HUES64 (cell line): ENCODE measurements at regions not wholly inside any gene's neighbourhood (a gene's known extent, or its start where the extent isn't known, plus 50 kb on each side); places are given as distances from the start of the nearest gene placed in this dataset.
"Not testable (repeated sequence)": the region's sequence is repeated elsewhere in the genome, so short reads cannot be mapped to it uniquely, and the experiment has no call there.

Experiments
- H3K27ac ChIP-seq: 2 replicates; pipeline ENCODE4 v1.7.0; 2013; ENCODE audit warnings: low read depth, low read length, inconsistent platforms
- H3K27me3 ChIP-seq: 2 replicates; pipeline ENCODE4 v1.6.1; 2013; ENCODE audit warnings: mild to moderate bottlenecking, low read length; ENCODE audit not compliant: insufficient read depth
- H3K36me3 ChIP-seq: 2 replicates; pipeline ENCODE4 v1.6.1; 2013; ENCODE audit warnings: mild to moderate bottlenecking, low read length; ENCODE audit not compliant: insufficient read depth
- H3K4me1 ChIP-seq: 2 replicates; pipeline ENCODE4 v1.6.1; 2013; ENCODE audit warnings: mild to moderate bottlenecking, low read length, moderate library complexity; ENCODE audit not compliant: insufficient read depth
- H3K4me3 ChIP-seq: 2 replicates; pipeline ENCODE4 v1.5.1; 2013; ENCODE audit warnings: mild to moderate bottlenecking, low read length, moderate library complexity
- H3K9ac ChIP-seq: 2 replicates; pipeline ENCODE4 v1.6.1; 2013; ENCODE audit warnings: mild to moderate bottlenecking, low read depth, low read length
- H3K9me3 ChIP-seq: 2 replicates; pipeline ENCODE4 v1.6.1; 2013; ENCODE audit warnings: low read depth, low read length; ENCODE audit not compliant: insufficient read depth
- WGBS: fragments of 150-250, 120-280 bp; methylation state at CpG from one replicate; pipeline ENCODE4 v1.1.7; 2013; ENCODE audit warnings: missing lambda C conversion rate; 5-methylcytosine and 5-hydroxymethylcytosine counted together

- WGBS = no CpG with 5 or more reads among the region's 5 CpGs
- H3K9ac ChIP-seq, H3K4me3 ChIP-seq, H3K27me3 ChIP-seq, H3K36me3 ChIP-seq, H3K4me1 ChIP-seq, H3K27ac ChIP-seq, H3K9me3 ChIP-seq: not testable (repeated sequence)
These were observed 172.0 kb downstream of the ZNF92 start for GRCh38 chr7:65545465-65546161.

DNA sequence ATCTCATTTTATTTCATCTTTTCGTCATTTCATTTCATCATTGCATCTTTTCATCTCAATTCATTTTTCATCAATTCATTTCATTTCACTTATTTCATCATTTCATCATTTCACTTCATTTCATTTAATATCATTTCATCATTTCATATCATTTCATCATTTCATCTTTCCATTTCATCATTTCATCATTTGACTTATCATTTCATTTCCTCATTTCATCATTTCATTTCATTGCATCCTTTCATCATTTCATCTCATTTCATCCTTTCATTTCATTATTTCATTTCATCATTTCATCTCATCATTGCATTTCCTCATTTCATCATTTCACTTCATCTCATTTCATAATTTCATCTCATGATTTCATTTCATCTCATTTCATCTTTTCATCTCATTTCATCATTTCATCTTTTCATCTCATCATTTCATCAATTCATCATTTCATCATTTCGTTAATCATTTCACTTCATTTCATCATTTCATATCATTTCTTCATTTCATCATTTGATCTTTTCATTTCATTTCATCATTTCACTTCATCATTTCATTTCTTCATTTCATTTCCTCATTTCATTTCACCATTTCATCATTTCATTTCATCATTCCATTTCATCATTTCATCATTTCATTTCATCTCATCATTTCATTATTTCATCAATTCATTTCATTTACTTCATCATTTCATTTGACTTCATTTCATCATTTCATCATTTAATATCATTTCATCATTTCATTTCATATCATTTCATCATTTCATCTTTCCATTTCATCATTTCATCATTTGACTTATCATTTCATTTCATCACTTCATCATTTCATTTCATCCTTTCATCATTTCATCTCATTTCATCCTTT, 176.2 kb downstream of the ZNF92 start:
- H3K4me1 ChIP-seq, H3K4me3 ChIP-seq, H3K27me3 ChIP-seq, H3K9ac ChIP-seq, H3K36me3 ChIP-seq, H3K9me3 ChIP-seq, H3K27ac ChIP-seq: not testable (repeated sequence)
- WGBS = no CpG with 5 or more reads among the region's 2 CpGs

GRCh38 chr7:65550444-65550809, 176.8 kb downstream of the ZNF92 start:
- not testable (repeated sequence) for H3K27ac ChIP-seq, H3K27me3 ChIP-seq, H3K4me1 ChIP-seq, H3K9me3 ChIP-seq, H3K9ac ChIP-seq, H3K36me3 ChIP-seq, H3K4me3 ChIP-seq

- H3K9ac ChIP-seq, H3K9me3 ChIP-seq, H3K36me3 ChIP-seq, H3K4me3 ChIP-seq, H3K4me1 ChIP-seq, H3K27ac ChIP-seq, H3K27me3 ChIP-seq: not testable (repeated sequence)
- no CpG with 5 or more reads among the region's 1 CpG for WGBS
These were observed 177.4 kb downstream of the ZNF92 start for GRCh38 chr7:65551042-65551441.

- H3K27ac ChIP-seq, H3K4me3 ChIP-seq, H3K9ac ChIP-seq, H3K9me3 ChIP-seq, H3K36me3 ChIP-seq, H3K4me1 ChIP-seq, H3K27me3 ChIP-seq: not testable (repeated sequence)
- no CpG with 5 or more reads among the region's 85 CpGs for WGBS
These were observed 181.2 kb downstream of the ZNF92 start for GRCh38 chr7:65554553-65555476.

DNA sequence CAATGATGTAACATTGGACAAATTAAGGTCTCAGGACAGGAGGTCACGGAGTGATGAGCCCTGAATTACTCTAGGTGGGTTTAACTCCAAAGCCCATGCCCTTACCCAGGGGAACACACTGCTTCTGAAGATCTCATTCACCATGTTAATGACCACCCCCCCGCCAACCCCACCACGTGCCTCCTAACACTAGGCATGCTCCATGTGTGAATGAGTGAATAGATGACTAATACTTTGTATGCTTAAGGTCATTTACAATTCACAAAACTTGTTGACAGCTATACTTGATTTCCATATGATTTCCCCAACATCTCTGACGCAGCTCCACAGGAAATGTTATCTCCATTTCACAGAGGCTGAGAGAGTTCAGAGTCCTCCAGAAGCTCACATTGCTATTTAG, 184.9 kb downstream of the ZNF92 start:
- 60% methylated on average over 2 of the region's 4 CpGs for WGBS
- H3K4me1 ChIP-seq, H3K27ac ChIP-seq, H3K4me3 ChIP-seq, H3K27me3 ChIP-seq, H3K9me3 ChIP-seq, H3K36me3 ChIP-seq, H3K9ac ChIP-seq: not testable (repeated sequence)

DNA sequence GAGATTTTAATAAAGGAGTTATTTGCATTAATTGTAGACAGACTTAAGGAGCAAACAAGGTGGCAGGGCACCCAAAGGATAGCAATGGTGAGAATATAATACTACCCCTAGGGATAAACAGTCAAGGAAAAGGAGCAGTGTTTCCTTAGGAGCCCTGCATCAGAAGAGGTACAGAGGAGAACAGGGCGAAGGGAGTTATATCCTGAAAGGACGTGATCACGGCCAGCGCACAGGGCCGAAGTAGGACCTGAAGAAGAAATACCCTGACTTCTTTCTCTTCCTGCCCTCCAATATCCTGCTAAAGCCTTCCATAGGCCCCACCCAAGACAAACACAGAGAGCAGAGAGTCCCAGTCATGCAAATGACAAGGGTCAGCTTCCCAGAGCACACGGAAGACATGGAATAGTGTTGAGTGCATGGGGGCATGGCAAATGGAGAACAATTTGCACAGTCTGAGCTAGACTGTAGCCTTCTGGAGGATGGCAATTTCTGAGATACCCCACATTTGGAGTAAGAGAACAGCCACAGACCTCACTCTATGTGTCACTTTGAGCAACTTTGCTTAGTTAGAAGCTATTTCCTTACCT, 188.2 kb downstream of the ZNF92 start:
- WGBS = 83% methylated on average over 5 of the region's 6 CpGs
- not testable (repeated sequence) for H3K4me1 ChIP-seq, H3K9me3 ChIP-seq, H3K27me3 ChIP-seq, H3K36me3 ChIP-seq, H3K9ac ChIP-seq, H3K27ac ChIP-seq, H3K4me3 ChIP-seq

DNA sequence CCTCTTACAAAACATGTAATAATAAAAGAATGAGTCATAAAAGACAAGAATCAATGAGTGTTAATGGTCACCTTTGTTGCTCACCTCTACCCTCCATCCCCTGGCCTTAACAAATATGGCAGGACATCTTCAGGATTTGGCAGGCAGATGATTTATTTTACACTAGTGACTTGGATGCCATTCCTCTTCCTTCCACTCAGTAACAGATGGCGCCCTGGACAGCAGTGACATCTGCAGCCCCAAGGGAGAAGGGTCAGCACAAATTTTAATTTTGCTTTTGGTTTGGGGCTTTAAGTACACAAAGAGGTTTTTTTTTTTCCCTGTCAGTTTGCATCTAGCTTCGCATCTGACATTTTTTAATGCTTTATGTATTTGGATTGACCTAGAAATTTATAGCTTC, 188.9 kb downstream of the ZNF92 start:
- not testable (repeated sequence) for H3K36me3 ChIP-seq, H3K9me3 ChIP-seq, H3K27ac ChIP-seq, H3K9ac ChIP-seq, H3K27me3 ChIP-seq, H3K4me1 ChIP-seq, H3K4me3 ChIP-seq
- WGBS = 38% methylated on average over 1 of the region's 2 CpGs

- H3K27me3 ChIP-seq, H3K36me3 ChIP-seq, H3K4me3 ChIP-seq, H3K27ac ChIP-seq, H3K9me3 ChIP-seq, H3K9ac ChIP-seq, H3K4me1 ChIP-seq: not testable (repeated sequence)
- WGBS = no CpG with 5 or more reads among the region's 1 CpG
These were observed 189.7 kb downstream of the ZNF92 start for GRCh38 chr7:65563333-65563732.

GRCh38 chr7:65568226-65568625, 194.6 kb downstream of the ZNF92 start:
- H3K27me3 ChIP-seq, H3K4me3 ChIP-seq, H3K9ac ChIP-seq, H3K36me3 ChIP-seq, H3K9me3 ChIP-seq, H3K27ac ChIP-seq, H3K4me1 ChIP-seq: not testable (repeated sequence)
- WGBS = no CpG with 5 or more reads among the region's 6 CpGs

DNA sequence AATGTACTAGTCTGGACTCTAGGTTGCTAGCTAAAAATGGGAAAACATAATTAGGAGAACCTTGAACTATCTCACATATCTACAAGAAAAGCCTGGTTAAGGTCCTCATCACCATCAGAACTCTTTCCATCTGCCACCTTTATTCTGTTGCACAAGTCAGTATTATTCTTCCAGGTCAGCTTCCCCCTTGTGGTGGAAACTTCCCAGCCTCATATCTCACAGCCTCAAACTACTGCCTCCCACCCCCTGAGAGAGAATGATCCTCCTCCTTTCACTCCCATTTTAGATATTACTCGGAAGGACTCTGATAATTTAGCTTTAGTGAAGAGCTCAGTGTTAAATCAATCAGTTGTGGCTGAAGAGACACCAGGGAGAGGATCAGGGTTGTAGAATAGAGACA, 197.3 kb downstream of the ZNF92 start:
- not testable (repeated sequence) for H3K4me3 ChIP-seq, H3K9ac ChIP-seq, H3K27me3 ChIP-seq, H3K36me3 ChIP-seq, H3K4me1 ChIP-seq, H3K27ac ChIP-seq, H3K9me3 ChIP-seq
- WGBS = no CpG with 5 or more reads among the region's 1 CpG
